ENCODE measurements at regions not wholly inside any gene's neighbourhood (a gene's known extent, or its start where the extent isn't known, plus 50 kb on each side); places are given as distances from the start of the nearest gene placed in this dataset.

GRCh38 chr1:209513226-209513625 is 70.3 kb upstream of the CAMK1G start:
- DNase-seq (ENCODE audit: low spot score): peak; percentile 8

- DNase-seq (ENCODE audit: low spot score): no peak
Observed at GRCh38 chr1:209516771-209517680, 66.5 kb upstream of the CAMK1G start.

GRCh38 chr1:209517681-209518050 is 65.8 kb upstream of the CAMK1G start:
- DNase-seq (ENCODE audit: low spot score): no peak

- DNase-seq (ENCODE audit: low spot score): no peak
Observed at GRCh38 chr1:209519786-209520185, 63.7 kb upstream of the CAMK1G start.

GRCh38 chr1:209522826-209523225 is 60.7 kb upstream of the CAMK1G start:
- DNase-seq (ENCODE audit: low spot score): no peak

GRCh38 chr1:209526137-209526536 is 57.4 kb upstream of the CAMK1G start:
- DNase-seq (ENCODE audit: low spot score): no peak

GRCh38 chr1:209527372-209527771 is 56.1 kb upstream of the CAMK1G start:
- DNase-seq (ENCODE audit: low spot score): no peak

GRCh38 chr1:209527993-209528717 is 55.4 kb upstream of the CAMK1G start:
- no peak for DNase-seq (ENCODE audit: low spot score)

GRCh38 chr1:209529233-209529632 is 54.3 kb upstream of the CAMK1G start:
- no peak for DNase-seq (ENCODE audit: low spot score)

- DNase-seq (ENCODE audit: low spot score): no peak
Observed at GRCh38 chr1:209531006-209531405, 52.5 kb upstream of the CAMK1G start.

GRCh38 chr1:209531549-209531948 is 52.0 kb upstream of the CAMK1G start:
- DNase-seq (ENCODE audit: low spot score): no peak

Measured in Ammon's horn (tissue), 1 donor.